Ishikawa (cell line): ENCODE measurements at regions not wholly inside any gene's neighbourhood (a gene's known extent, or its start where the extent isn't known, plus 50 kb on each side); places are given as distances from the start of the nearest gene placed in this dataset.

Source experiments
- CEBPB ChIP-seq: IDR thresholded peaks from 2 replicates; pipeline ENCODE4 v1.6.1; 2012
- CREB1 ChIP-seq: IDR thresholded peaks from 2 replicates; pipeline ENCODE4 v1.6.1; 2012; ENCODE audit warnings: low read depth
- EGR1 ChIP-seq: IDR thresholded peaks from 2 replicates; pipeline ENCODE4 v1.6.1; 2012
- EP300 ChIP-seq: IDR thresholded peaks from 2 replicates; pipeline ENCODE4 v1.6.1; 2012; ENCODE audit warnings: borderline replicate concordance
- FOXM1 ChIP-seq: IDR thresholded peaks from 2 replicates; pipeline ENCODE4 v1.6.1; 2012; ENCODE audit warnings: low read depth, borderline replicate concordance
- MAX ChIP-seq: IDR thresholded peaks from 2 replicates; pipeline ENCODE4 v1.6.1; 2012
- NFIC ChIP-seq: IDR thresholded peaks from 2 replicates; pipeline ENCODE4 v1.6.1; 2012
- RAD21 ChIP-seq: IDR thresholded peaks from 2 replicates; pipeline ENCODE4 v1.6.1; 2012; ENCODE audit warnings: low read depth
- TAF1 ChIP-seq: IDR thresholded peaks from 2 replicates; pipeline ENCODE4 v1.6.1; 2012; ENCODE audit warnings: low read depth, mild to moderate bottlenecking
- TCF12 ChIP-seq: IDR thresholded peaks from 2 replicates; pipeline ENCODE4 v1.6.1; 2012; ENCODE audit warnings: low read depth
- TEAD4 ChIP-seq: IDR thresholded peaks from 2 replicates; pipeline ENCODE4 v1.6.1; 2012
- YY1 ChIP-seq: IDR thresholded peaks from 2 replicates; pipeline ENCODE4 v1.6.1; 2012; ENCODE audit warnings: low read depth
- ZBTB7A ChIP-seq: IDR thresholded peaks from 2 replicates; pipeline ENCODE4 v1.6.1; 2012; ENCODE audit warnings: low read depth
- TF ChIP-seq, protein P1 (sequence below): IDR thresholded peaks from 2 replicates; pipeline ENCODE4 v1.6.1; 2012; ENCODE audit warnings: low read depth, mild to moderate bottlenecking
- TF ChIP-seq, protein P2 (sequence below): IDR thresholded peaks from 2 replicates; pipeline ENCODE4 v1.6.1; 2012

- TF ChIP-seq YY1, result no peak
Observed at GRCh38 chr1:193480755-193481154, 294.3 kb upstream of the B3GALT2 start.

DNA sequence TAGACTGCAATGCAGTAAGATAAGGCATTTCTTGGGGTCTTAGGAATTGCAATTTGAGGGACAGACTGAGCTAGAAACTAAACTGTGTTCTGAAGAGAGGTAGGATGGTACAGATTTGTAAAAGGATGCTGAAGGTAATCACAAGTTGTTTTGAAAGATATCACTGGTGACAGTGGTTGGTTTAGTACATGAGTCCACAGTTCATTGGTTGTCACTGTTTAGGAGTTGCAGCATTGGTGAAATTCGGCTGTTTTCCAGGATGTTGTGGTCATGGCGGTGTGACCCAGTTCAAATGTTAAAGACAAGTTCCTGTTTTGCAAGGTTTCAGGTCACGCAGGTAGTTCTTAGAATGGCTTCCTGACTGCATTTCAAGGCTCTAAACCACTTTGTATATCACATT lies 292.8 kb upstream of the B3GALT2 start:
- TF ChIP-seq EP300 (no peak), RAD21 (no peak), EGR1 (no peak), TCF12 (no peak)

GRCh38 chr1:193476748-193477147 lies 290.3 kb upstream of the B3GALT2 start:
- TF ChIP-seq YY1 (no peak), TEAD4 (no peak), FOXM1 (no peak), NFIC (no peak), CEBPB (no peak), TCF12 (no peak), EP300 (no peak), MAX (no peak), ZBTB7A (no peak), RAD21 (no peak), EGR1 (no peak), TAF1 (no peak), CREB1 (no peak)
- TF ChIP-seq, protein P1, sequence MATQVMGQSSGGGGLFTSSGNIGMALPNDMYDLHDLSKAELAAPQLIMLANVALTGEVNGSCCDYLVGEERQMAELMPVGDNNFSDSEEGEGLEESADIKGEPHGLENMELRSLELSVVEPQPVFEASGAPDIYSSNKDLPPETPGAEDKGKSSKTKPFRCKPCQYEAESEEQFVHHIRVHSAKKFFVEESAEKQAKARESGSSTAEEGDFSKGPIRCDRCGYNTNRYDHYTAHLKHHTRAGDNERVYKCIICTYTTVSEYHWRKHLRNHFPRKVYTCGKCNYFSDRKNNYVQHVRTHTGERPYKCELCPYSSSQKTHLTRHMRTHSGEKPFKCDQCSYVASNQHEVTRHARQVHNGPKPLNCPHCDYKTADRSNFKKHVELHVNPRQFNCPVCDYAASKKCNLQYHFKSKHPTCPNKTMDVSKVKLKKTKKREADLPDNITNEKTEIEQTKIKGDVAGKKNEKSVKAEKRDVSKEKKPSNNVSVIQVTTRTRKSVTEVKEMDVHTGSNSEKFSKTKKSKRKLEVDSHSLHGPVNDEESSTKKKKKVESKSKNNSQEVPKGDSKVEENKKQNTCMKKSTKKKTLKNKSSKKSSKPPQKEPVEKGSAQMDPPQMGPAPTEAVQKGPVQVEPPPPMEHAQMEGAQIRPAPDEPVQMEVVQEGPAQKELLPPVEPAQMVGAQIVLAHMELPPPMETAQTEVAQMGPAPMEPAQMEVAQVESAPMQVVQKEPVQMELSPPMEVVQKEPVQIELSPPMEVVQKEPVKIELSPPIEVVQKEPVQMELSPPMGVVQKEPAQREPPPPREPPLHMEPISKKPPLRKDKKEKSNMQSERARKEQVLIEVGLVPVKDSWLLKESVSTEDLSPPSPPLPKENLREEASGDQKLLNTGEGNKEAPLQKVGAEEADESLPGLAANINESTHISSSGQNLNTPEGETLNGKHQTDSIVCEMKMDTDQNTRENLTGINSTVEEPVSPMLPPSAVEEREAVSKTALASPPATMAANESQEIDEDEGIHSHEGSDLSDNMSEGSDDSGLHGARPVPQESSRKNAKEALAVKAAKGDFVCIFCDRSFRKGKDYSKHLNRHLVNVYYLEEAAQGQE, result no peak
- TF ChIP-seq, protein P2, sequence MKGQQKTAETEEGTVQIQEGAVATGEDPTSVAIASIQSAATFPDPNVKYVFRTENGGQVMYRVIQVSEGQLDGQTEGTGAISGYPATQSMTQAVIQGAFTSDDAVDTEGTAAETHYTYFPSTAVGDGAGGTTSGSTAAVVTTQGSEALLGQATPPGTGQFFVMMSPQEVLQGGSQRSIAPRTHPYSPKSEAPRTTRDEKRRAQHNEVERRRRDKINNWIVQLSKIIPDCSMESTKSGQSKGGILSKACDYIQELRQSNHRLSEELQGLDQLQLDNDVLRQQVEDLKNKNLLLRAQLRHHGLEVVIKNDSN, result no peak

DNA sequence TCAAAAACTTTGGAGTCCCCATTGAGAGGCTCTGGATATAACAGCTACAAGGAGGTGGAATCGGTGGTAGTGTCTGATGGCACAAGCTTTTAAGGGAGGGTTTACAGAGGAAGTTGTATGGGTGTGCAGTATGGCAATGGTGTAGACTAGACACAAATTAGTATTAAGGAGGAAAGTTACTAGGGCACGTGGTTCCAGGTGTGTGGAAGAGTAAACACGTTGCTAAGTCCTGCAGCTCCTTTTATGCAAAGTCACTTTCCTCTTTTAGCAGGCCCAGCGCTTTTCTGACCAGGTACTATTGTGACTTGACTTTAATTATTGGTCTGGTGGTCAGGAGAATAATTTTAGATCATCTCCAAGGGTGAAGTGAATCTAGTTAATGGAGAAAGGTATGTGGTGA lies 287.5 kb upstream of the B3GALT2 start:
- TF ChIP-seq CEBPB (no peak), TCF12 (no peak), EGR1 (no peak), RAD21 (no peak)

DNA sequence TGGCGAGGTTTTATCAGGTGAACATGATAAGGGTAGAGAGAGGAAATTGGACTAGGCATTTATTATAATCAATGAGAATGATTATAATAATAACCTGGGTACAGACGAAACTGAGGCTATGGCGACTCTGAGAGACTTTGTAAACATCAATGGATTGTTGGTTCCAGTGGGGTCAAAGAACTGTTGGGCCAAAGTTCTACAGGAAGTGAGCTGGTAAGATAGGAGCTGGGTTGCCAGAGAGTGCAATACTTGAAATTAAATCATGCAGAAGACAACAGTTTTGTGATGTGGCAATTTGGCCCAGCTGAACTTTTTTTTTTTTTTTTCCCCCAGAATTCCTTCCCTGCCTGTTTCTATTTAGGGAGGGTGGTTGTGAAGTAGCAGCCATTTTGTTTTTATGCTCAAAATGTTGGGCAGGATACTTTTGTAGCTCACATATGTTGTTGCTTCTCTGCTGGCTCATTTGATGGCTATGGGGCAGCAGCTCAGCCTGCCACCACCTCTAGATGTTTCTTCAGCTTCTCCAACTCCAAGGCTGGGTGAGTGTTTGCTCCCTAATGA lies 286.5 kb upstream of the B3GALT2 start:
- TF ChIP-seq YY1 (no peak), TCF12 (no peak), ZBTB7A (no peak), TEAD4 (no peak), CREB1 (no peak), EP300 (no peak), CEBPB (no peak), NFIC (no peak), FOXM1 (no peak), MAX (no peak), EGR1 (no peak), TAF1 (no peak), RAD21 (no peak)
- TF ChIP-seq, protein P2, result no peak
- TF ChIP-seq, protein P1, result no peak

DNA sequence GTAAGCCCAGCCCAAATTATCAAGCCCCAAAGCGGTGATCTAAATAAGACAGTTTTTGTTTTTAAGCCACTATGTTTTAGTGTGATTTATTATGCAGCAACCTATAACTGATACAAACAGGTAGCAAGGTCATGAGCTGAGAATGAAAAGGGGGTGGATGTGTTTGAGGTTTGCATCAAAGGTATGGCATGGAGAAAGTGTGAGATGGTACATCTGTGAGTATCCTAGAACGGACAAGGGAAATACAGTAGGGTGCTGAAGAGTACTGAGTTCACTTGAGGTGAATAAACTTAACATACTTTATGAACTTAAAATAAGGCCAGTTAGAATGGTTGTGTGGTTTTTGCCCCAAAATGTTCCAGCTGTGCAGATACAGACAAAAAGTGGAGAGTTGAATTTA lies 286.0 kb upstream of the B3GALT2 start:
- TF ChIP-seq EP300 (no peak), TEAD4 (no peak), MAX (no peak), TAF1 (no peak), CEBPB (no peak), TCF12 (no peak), NFIC (no peak), YY1 (no peak), ZBTB7A (no peak), RAD21 (no peak)
